Gastrocnemius medialis (tissue), 4 donors: ENCODE measurements at regions not wholly inside any gene's neighbourhood (a gene's known extent, or its start where the extent isn't known, plus 50 kb on each side); places are given as distances from the start of the nearest gene placed in this dataset.

ENCODE experiments used
- CTCF ChIP-seq, 5 experiments: fragments of 450-650 bp in 3 of 5; fragments of 200-600 bp in 2 of 5; sonication (generic) in 2 of 5; IDR thresholded peaks in 4 of 5; conservative IDR thresholded peaks in 1 of 5; 1 replicate in 4 of 5; 2 replicates in 1 of 5; pipeline ENCODE4 v1.5.1; 2016 to 2019; ENCODE audit warnings: antibody characterized with exemption in 5 of 5, mild to moderate bottlenecking in 3 of 5, moderate library complexity in 3 of 5
- POLR2A ChIP-seq, 2 donors: fragments of 450-650 bp; IDR thresholded peaks; one replicate each; pipeline ENCODE4 v1.6.1; 2017; ENCODE audit warnings: antibody characterized with exemption in 2 of 2, mild to moderate bottlenecking in 2 of 2, moderate library complexity in 2 of 2

- TF ChIP-seq CTCF (IDR thresholded peaks at IDR 0.05 in 4 of 5, conservative IDR thresholded peaks at IDR 0.05 in 1 of 5) (no peak), POLR2A (IDR thresholded peaks at IDR 0.05) (no peak)
These were observed 191.3 kb upstream of the DMRTA1 start for GRCh38 chr9:22255337-22255736.
